Prostate gland (tissue), 2 donors: ENCODE measurements at regions not wholly inside any gene's neighbourhood (a gene's known extent, or its start where the extent isn't known, plus 50 kb on each side); places are given as distances from the start of the nearest gene placed in this dataset.

Experiments
- DNase-seq: peaks from one replicate; pipeline ENCODE4 v3.0.0-alpha.2; 2019; ENCODE audit warnings: low spot score
- H3K27ac ChIP-seq, 2 donors: fragments of 200-600 bp; sonication (generic); 2 replicates each; pipeline ENCODE4 v1.5.1; 2017 to 2019
- H3K27me3 ChIP-seq: fragments of 200-600 bp; sonication (generic); replicated peaks from 2 replicates; pipeline ENCODE4 v1.5.1; 2019; ENCODE audit not compliant: insufficient read depth
- H3K36me3 ChIP-seq, 2 donors: fragments of 200-600 bp; sonication (generic); 1 replicate in 1 of 2; 2 replicates in 1 of 2; pipeline versions ENCODE4 v1.5.1 to v1.8.1; 2017 to 2019
- H3K4me1 ChIP-seq: fragments of 200-600 bp; sonication (generic); replicated peaks from 2 replicates; pipeline ENCODE4 v1.5.1; 2019
- H3K4me3 ChIP-seq, 2 donors: fragments of 200-600 bp; sonication (generic); 2 replicates each; pipeline ENCODE4 v1.5.1; 2017 to 2019
- H3K9me3 ChIP-seq: fragments of 200-600 bp; sonication (generic); 2 replicates; pipeline ENCODE4 v1.5.1; 2017
- CTCF ChIP-seq, 4 experiments: fragments of 200-600 bp in 2 of 4; fragments of 450-650 bp in 2 of 4; sonication (generic) in 2 of 4; IDR thresholded peaks; 1 replicate in 3 of 4; 2 replicates in 1 of 4; pipeline ENCODE4 v1.5.1; 2016 to 2019; ENCODE audit warnings: antibody characterized with exemption in 4 of 4, mild to moderate bottlenecking in 2 of 4, moderate library complexity in 2 of 4
- POLR2A ChIP-seq: fragments of 450-650 bp; IDR thresholded peaks from one replicate; pipeline ENCODE4 v1.6.1; 2016; ENCODE audit warnings: antibody characterized with exemption, mild to moderate bottlenecking
- POLR2AphosphoS5 ChIP-seq: sonication (generic); formaldehyde crosslinking; IDR thresholded peaks from one replicate; pipeline ENCODE4 v1.6.1; 2017; ENCODE audit warnings: antibody characterized with exemption
- WGBS: methylation state at CpG from one replicate; pipeline ENCODE4 v1.1.5; 2018; 5-methylcytosine and 5-hydroxymethylcytosine counted together
- intact Hi-C: fragments of 100-400 bp; cut with DNase I; formaldehyde crosslinking; loops from one replicate; pipeline ENCODE4 v1.14.2; 2022

- 91% methylated on average over 3 of the region's 3 CpGs for WGBS
- H3K27ac ChIP-seq = no peak overlapping the region
- no peaks in the 10 kb centered on the region for H3K27me3 ChIP-seq
- H3K4me1 ChIP-seq = no peaks in the 10 kb centered on the region
- intact Hi-C loops = no loop called here
- TF ChIP-seq POLR2A = no peak
- TF ChIP-seq CTCF (IDR thresholded peaks at IDR 0.05) = no peak
- no peak for TF ChIP-seq POLR2AphosphoS5
- H3K4me3 ChIP-seq = no peak overlapping the region
- H3K9me3 ChIP-seq = no peaks in the 10 kb centered on the region
- H3K36me3 ChIP-seq = no peaks in the 10 kb centered on the region
- DNase-seq = no peak
These were observed 555.2 kb upstream of the SETBP1 start for GRCh38 chr18:44125446-44125845.

GRCh38 chr18:44126598-44126997 is 554.1 kb upstream of the SETBP1 start:
- TF ChIP-seq CTCF (IDR thresholded peaks at IDR 0.05) (no peak), POLR2AphosphoS5 (no peak), POLR2A (no peak)
- DNase-seq = no peak

GRCh38 chr18:44128365-44128764 is 552.3 kb upstream of the SETBP1 start:
- H3K9me3 ChIP-seq = no peaks in the 10 kb centered on the region
- WGBS = 68% methylated on average over 1 of the region's 1 CpG
- H3K27me3 ChIP-seq = no peaks in the 10 kb centered on the region
- intact Hi-C loops = no loop called here
- no peaks in the 10 kb centered on the region for H3K36me3 ChIP-seq
- H3K4me3 ChIP-seq = no peak overlapping the region
- TF ChIP-seq CTCF (IDR thresholded peaks at IDR 0.05) (no peak), POLR2A (no peak), POLR2AphosphoS5 (no peak)
- no peak for DNase-seq
- H3K27ac ChIP-seq = no peak overlapping the region
- no peaks in the 10 kb centered on the region for H3K4me1 ChIP-seq

More at GRCh38 chr18:44126598-44126997, 554.1 kb upstream of the SETBP1 start:
- intact Hi-C loops = no loop called here
- no peak overlapping the region for H3K4me3 ChIP-seq
- no peaks in the 10 kb centered on the region for H3K4me1 ChIP-seq
- no peaks in the 10 kb centered on the region for H3K27me3 ChIP-seq
- no peak overlapping the region for H3K27ac ChIP-seq
- no peaks in the 10 kb centered on the region for H3K36me3 ChIP-seq
- no peaks in the 10 kb centered on the region for H3K9me3 ChIP-seq

- H3K9me3 ChIP-seq = no peaks in the 10 kb centered on the region
These were observed 550.2 kb upstream of the SETBP1 start for GRCh38 chr18:44130376-44130942.

More at GRCh38 chr18:44130376-44130942, 550.2 kb upstream of the SETBP1 start:
- Histone ChIP-seq H3K27me3 (no peaks in the 10 kb centered on the region), H3K4me1 (no peaks in the 10 kb centered on the region), H3K36me3 (no peaks in the 10 kb centered on the region), H3K4me3 (no peak overlapping the region), H3K27ac (no peak overlapping the region)
- intact Hi-C loops = loop anchor here (5.0 kb wide), 1 partner anchor 542 kb away; no protein-coding TSS in a partner anchor
- 50% methylated on average over 5 of the region's 5 CpGs for WGBS
- DNase-seq = peak; percentile 9
- TF ChIP-seq POLR2A (no peak), POLR2AphosphoS5 (no peak), CTCF (IDR thresholded peaks at IDR 0.05) (peak; percentile 25 to 58 (median 54))
